ENCODE measurements at regions not wholly inside any gene's neighbourhood (a gene's known extent, or its start where the extent isn't known, plus 50 kb on each side); places are given as distances from the start of the nearest gene placed in this dataset.
"Not testable (repeated sequence)": the region's sequence is repeated elsewhere in the genome, so short reads cannot be mapped to it uniquely, and the experiment has no call there.

DNA sequence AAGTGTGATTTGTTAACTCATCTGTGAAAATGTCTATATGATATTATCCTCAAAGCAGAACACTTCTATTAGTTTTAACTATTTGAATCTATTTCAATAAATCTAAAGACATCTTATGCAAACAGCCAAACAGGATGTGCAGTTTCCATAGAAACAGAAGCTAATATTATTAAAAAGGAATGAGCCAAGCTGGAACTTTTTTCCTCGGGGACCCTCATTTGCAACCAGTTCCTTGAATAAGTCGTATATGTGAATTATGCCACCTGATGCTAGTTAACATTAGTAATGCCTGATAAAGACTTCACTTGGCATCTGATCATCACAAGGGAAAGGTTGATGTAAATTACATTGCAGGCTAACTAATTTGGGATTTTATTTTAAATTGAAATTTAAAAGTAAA, 216.9 kb upstream of the SMLR1 start:
- no peak for DNase-seq

- DNase-seq, result no peak
Measured at GRCh38 chr6:130611366-130611765, 215.8 kb upstream of the SMLR1 start.

GRCh38 chr6:130613176-130613575, 214.0 kb upstream of the SMLR1 start:
- DNase-seq, result no peak

- DNase-seq, result no peak
Measured at GRCh38 chr6:130615816-130616215, 211.4 kb upstream of the SMLR1 start.

DNA sequence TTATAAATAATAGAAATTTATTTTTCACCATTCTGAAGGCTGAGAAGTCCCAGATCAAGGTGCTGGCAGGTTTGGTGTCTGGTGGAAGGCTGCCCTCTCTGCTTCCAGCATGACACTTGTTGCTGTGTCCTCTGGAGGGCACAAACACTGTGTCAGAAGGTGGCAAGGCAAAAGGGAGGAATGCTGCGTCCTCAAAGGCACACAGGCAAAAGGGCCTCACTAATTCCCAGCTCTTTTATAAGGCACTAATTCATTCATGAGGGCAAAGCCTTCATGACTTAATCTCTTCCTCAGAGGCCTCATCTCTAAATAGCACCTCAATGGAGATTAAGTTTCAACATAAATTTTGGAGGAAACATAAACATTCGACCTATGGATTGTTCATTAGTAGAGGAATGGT, 209.5 kb upstream of the SMLR1 start:
- no peak for DNase-seq

DNA sequence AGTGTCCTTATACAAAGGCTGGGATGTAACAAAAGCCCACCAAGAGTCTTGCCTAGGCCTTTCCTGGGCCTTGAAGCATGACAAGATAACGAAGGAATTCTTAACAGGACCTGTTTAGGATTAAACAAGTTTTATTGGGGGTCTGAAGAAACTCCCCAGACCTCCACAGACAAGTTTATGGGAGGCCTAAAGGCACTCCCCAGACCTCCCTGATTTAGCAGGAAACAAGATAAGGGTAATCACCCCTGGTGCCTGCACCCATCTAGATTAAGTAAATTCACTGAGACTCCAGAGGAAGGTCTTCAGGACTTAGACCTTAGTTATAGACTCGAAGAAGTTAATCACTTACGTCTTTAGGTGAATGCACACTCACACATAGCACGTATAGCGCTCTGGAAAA, 208.4 kb upstream of the SMLR1 start:
- not testable (repeated sequence) for DNase-seq

DNA sequence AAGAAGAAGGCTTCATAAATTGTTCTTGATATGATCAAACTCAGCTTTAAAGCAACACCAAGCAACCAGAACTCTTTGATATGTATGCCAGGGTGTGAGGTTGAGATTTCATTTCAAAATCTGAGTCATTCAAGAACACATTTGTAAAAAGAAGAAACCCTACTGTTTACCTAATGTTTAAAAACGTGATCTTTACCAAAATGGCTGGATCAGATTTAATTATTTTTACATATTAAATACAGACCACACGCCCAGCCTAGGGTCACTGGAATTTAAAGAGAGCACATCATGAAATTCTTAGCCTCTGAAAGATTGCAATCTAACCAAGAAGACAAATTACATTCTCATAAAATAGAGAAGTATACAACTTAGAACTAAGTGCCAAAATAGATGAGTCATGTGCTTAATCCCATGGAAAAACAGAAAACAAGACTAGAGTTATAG, 206.8 kb upstream of the SMLR1 start:
- DNase-seq, result no peak

- DNase-seq, result no peak
Measured at GRCh38 chr6:130622142-130622541, 205.1 kb upstream of the SMLR1 start.

- no peak for DNase-seq
Measured at GRCh38 chr6:130624046-130624445, 203.2 kb upstream of the SMLR1 start.

GRCh38 chr6:130625825-130626527, 201.2 kb upstream of the SMLR1 start:
- DNase-seq, result no peak

DNA sequence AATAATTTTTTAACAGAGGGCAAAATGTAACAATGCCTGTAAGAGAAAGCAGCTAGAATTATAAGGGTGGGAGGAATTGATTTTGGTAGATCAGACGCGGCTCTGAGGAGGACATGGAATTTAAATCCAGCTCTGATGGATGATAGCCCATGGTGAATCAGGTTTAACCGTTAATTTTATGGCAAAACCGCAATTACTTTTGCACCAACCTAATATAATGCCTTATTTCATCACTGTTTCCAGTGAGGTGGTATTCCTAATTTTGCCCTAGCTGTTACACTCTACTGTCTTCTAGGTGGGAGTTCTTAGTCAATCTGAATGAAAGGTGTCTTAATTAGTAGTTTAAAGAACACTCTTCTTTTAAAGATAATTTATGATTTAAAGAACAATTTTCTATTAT, 198.3 kb upstream of the SMLR1 start:
- DNase-seq, result no peak

- no peak for DNase-seq
Measured at GRCh38 chr6:130629640-130630039, 197.6 kb upstream of the SMLR1 start.

- no peak for DNase-seq
Measured at GRCh38 chr6:130632277-130632676, 194.9 kb upstream of the SMLR1 start.

DNA sequence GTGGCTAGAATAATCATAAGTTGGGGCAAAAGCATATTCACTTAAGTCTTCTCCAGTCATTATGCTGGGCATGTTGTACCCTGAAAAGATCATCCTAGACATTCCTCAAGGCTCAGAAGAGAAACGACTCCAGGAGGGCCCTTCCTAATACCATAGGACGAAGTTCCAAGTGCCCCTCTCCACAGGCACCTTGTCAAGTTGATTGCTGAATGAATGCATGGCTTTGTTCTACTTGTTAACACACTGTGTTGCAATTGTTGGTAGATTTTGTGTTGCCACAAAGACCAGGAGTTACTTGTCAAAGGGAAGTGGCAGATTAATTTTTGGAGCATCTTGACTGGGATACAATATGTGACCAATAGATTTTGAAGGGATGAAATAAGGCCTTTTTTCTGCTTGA, 194.3 kb upstream of the SMLR1 start:
- no peak for DNase-seq

- DNase-seq, result no peak
Measured at GRCh38 chr6:130643361-130643760, 183.8 kb upstream of the SMLR1 start.

GRCh38 chr6:130644175-130644574, 183.0 kb upstream of the SMLR1 start:
- DNase-seq, result no peak

DNA sequence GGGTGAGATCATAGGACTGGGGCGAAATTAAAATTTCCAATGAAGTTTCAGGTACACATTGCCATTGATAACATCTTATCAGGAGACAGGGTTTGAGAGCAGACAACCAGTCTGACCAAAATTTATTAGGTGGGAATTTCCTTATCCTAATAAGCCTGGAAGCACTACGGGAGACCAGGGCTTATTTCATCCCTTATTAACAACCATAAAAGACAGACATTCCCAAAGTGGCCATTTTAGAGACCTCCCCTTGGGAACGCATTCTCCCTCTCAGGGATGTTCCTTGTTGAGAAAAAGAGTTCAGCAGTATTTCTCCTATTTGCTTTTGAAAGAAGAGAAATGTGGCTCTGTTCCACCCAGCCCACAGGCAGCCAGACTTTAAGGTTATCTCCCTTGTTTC, 182.4 kb upstream of the SMLR1 start:
- not testable (repeated sequence) for DNase-seq

DNA sequence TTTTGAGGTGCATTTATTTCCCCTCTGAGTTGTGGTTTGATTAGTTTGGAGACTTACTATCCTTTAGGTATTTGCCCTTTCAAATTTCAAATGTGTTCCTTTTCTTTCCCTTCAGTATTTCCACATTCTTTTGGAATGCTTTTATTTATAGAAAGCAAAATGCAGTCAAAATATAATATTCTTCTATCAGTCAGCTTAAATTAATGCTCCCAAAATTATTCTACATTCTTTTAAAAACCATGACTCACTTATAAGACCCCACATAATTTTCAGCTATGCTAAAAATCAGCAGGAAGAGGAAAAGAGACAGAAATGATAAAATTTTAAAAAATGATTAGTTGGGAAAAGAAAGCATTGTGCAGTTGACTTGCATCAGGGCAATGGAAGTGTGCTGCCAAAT, 180.0 kb upstream of the SMLR1 start:
- DNase-seq, result no peak

DNA sequence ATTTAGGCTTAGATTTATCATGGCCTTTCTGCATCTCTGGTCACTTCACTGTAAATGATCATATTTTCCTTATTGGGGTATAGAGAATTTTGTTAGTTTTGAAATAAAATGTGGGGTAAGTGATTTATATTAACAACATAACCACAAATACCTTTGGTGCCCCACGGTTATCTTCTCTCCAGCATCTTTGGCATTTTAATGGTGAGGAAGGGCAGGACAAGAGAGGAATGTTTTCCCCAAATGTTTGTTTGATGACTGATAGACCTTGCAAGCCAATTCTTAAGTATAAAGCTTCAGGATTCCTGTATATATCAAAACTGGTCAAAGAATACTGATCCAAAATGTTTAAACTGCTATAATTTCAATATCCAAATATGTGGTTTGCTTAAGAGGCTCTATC, 171.6 kb upstream of the SMLR1 start:
- DNase-seq, result no peak

- DNase-seq, result no peak
Measured at GRCh38 chr6:130661077-130661476, 166.1 kb upstream of the SMLR1 start.

DNA sequence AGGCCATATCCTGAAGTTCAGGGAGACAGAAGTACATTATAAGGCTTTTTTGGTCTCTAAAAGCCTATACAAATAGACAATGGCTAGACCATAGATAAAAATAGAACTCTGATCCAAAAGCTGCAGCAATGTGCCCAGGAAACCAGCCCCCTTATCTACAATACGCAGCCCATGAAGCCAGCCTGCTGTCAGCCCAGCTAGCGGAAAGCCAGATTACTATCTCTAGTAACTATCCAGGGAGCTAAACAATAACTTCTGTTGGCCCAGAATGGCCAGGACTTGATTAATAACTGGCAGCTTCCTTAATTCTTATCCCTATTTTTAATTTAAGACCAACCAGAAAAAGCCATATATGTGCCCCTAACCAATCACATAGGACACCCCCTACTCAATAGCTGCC, 160.4 kb upstream of the SMLR1 start:
- no peak for DNase-seq

- DNase-seq, result no peak
Measured at GRCh38 chr6:130670142-130670541, 157.1 kb upstream of the SMLR1 start.

DNA sequence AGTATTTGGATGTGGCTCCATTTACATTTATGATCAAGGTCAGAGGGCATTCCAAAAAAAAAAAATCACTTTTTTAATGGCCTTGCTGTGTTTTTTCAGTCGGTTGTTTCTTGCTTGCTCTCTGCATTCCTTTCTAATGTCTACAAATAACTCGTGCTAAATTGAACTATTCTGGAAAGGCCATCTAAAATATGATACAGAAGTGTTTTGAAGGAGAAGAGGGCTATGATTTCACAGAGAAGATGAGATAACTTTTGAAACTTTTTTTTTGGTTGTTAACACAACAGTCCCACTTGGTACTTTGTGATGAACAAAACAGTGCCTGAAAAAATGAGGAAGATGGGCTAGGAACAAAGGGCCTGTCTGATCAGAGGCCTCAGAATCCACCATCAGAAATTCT, 156.1 kb upstream of the SMLR1 start:
- DNase-seq, result no peak

DNA sequence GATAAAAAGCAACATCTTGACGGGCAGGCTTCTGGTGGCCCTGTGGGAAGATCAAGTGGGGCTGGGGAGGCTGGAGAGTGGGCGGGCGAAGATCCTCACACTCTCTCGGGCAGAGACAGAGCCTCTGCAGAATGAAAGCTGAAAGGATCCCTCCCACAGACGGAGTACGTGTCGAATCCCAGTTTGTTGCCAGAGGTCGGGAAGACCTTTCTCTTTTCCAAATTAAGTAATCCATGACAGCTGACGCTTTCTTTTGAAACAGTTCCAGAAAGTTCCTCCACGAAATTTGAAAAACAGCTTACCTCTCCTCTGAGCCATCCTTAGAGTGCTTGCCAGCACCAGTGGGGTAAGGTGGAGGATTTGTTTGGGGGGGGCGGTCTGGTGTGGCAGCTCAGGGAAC, 155.6 kb upstream of the SMLR1 start:
- no peak for DNase-seq

- no peak for DNase-seq
Measured at GRCh38 chr6:130672153-130672552, 155.1 kb upstream of the SMLR1 start.

Measured in skin of body (tissue), 1 donor.